SU-DHL-6 (cell line): ENCODE measurements at regions not wholly inside any gene's neighbourhood (a gene's known extent, or its start where the extent isn't known, plus 50 kb on each side); places are given as distances from the start of the nearest gene placed in this dataset.
"Not testable (repeated sequence)": the region's sequence is repeated elsewhere in the genome, so short reads cannot be mapped to it uniquely, and the experiment has no call there.

Source experiments
- EZH2phosphoT487 ChIP-seq: fragments of 200-600 bp; sonication (generic), shearing (Covaris generic); conservative IDR thresholded peaks from 2 replicates; pipeline ENCODE4 v1.6.1; 2018; ENCODE audit warnings: mild to moderate bottlenecking, antibody characterized with exemption, low read length, moderate library complexity, mixed read lengths
- TF ChIP-seq, protein P1 (sequence below): fragments of 200-600 bp; sonication (generic); IDR thresholded peaks from one replicate; pipeline ENCODE4 v1.5.1; 2017; ENCODE audit warnings: antibody characterized with exemption, mild to moderate bottlenecking, low read length, moderate library complexity; ENCODE audit not compliant: insufficient read depth, poor library complexity, severe bottlenecking

DNA sequence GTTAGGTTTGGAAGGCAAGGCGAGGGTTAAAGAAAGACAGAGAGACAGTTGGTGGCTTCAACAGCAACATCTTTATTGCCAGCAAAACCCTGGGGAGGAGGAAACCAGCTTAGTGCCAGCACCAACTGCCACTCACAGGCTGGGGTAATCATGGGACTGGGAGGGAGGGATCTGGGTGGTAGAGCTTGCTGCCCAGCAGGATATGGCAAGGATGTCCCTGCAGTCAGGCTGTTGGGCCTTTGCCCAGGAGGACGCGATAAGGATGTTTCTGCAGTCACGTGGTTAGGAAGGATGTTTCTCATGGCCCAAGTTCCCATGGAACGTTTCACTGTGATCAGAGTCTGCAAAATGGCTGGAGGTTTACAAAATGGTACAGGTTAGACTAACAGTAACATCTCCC is 233.5 kb downstream of the POTED start:
- TF ChIP-seq, protein P1, sequence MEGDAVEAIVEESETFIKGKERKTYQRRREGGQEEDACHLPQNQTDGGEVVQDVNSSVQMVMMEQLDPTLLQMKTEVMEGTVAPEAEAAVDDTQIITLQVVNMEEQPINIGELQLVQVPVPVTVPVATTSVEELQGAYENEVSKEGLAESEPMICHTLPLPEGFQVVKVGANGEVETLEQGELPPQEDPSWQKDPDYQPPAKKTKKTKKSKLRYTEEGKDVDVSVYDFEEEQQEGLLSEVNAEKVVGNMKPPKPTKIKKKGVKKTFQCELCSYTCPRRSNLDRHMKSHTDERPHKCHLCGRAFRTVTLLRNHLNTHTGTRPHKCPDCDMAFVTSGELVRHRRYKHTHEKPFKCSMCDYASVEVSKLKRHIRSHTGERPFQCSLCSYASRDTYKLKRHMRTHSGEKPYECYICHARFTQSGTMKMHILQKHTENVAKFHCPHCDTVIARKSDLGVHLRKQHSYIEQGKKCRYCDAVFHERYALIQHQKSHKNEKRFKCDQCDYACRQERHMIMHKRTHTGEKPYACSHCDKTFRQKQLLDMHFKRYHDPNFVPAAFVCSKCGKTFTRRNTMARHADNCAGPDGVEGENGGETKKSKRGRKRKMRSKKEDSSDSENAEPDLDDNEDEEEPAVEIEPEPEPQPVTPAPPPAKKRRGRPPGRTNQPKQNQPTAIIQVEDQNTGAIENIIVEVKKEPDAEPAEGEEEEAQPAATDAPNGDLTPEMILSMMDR: not testable (repeated sequence)
- not testable (repeated sequence) for TF ChIP-seq EZH2phosphoT487
